ENCODE measurements at regions not wholly inside any gene's neighbourhood (a gene's known extent, or its start where the extent isn't known, plus 50 kb on each side); places are given as distances from the start of the nearest gene placed in this dataset.
"Not testable (repeated sequence)": the region's sequence is repeated elsewhere in the genome, so short reads cannot be mapped to it uniquely, and the experiment has no call there.

DNA sequence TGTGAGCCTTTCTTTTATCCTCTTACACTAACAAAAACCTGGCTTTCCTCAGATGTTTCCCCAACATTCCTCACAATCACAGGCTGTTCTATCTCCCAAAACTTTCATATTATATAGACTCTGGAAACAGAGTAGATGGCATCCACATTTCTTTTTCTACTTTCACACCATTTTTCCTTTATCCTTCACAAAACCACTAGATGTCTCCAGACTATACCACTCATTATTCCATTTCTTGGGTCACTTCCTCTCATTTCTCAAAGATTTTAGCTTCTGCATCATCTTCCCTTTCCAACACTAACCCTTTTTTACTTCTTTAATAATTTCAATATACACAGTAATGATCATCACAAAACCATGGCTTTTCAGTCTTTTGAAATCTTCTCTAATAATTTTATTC lies 286.0 kb upstream of the DEPDC1 start:
- DNase-seq (ENCODE audit: low read depth) = no peak

- no peak for DNase-seq (ENCODE audit: low read depth)
These were observed 288.4 kb upstream of the DEPDC1 start for GRCh38 chr1:68785328-68785727.

DNA sequence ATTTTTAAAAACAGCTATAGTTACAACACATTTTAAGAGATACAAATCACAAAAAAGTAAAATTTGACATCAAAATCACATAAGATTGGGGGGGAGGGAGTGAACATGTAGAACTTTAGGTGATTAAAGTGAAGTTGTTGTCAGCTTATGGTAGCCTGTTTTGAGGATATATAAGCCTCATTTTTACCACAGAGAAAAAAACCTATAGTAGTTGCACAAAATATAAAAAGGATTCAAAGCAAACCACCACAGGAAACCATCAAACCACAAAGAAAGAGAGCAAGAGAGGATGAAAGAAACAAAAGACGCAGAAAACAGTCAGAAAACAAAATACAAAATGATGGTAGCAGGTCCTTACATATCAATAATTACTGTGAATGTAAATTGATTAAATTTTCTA lies 291.9 kb upstream of the DEPDC1 start:
- no peak for DNase-seq (ENCODE audit: low read depth)

GRCh38 chr1:68791800-68792199 lies 294.9 kb upstream of the DEPDC1 start:
- DNase-seq (ENCODE audit: low read depth) = no peak

DNA sequence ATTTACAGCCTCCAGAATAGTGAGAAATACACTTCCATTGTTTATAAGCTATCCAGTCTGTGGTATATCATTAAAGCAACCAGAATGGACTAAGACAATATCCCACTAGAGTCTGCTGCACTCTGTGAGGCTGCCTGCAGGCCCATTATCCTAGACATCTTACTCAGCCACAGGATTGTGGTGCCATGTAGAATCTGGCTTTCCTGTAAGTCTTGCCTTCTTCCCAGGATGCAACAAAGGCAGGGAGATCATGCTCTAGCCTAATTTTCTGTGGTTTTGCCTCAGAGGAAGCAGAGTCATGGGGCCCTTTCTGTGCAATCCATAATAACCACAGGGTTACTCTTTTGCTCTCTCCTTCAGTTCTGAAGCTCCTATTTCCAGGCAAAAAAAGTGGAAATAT lies 299.1 kb upstream of the DEPDC1 start:
- DNase-seq (ENCODE audit: low read depth) = no peak

DNA sequence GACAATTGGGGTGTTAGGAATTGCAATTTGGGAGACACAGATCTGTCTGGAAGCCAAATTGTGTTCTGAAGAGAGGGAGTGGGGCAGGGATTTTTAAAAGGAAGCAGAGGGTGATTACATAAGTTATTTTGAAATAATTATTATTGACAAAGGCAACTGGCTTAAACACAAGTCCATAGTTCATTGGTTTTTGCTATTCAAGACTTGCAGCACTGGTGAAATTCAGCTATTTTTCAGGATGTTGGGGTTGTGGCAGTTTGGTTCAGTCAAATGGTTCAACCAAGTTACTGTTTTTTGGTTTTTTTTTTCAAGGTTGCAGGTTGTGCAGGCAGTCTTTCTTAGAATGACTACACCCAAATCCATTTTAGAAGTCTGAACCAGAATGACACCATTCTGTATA lies 300.0 kb upstream of the DEPDC1 start:
- no peak for DNase-seq (ENCODE audit: low read depth)

DNA sequence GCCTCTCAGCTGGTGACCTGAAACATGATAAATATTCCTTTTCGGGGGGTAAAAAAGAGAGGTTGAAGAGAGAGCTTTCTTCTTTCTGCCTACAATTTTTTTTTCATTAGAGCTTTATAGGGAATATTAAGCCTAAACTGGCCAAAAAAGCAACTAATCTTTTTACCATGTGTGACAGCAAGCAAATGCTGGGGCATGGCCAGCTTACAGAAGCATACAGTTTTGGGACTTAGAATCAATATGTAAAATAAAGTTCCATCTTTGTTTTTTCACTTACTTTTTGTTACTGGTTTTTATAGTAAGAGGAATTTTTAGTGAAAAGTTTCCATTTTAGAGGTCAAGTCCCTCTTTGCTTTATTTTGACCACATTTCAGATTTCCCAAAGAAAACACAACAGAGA lies 301.2 kb upstream of the DEPDC1 start:
- no peak for DNase-seq (ENCODE audit: low read depth)

DNA sequence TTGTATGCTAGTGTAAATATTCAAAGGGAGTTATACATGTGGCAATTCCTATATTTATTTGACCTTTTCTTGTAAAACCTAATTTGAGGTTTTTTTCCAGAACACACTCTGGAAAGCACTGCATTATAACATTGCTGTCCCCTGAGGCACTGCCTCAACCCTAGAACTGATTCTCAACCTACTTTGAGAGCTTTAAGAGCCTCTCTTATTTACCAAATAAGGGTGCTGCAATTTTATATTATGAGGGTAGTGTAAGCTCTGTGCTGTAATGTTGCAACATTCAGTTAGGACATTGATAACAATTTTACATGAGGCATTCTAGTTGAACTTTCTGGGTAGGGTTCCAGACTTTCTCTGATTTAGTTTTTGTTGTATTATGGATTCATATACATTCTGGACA lies 302.2 kb upstream of the DEPDC1 start:
- no peak for DNase-seq (ENCODE audit: low read depth)

GRCh38 chr1:68800182-68800581 lies 303.3 kb upstream of the DEPDC1 start:
- no peak for DNase-seq (ENCODE audit: low read depth)

GRCh38 chr1:68801440-68801839 lies 304.6 kb upstream of the DEPDC1 start:
- DNase-seq (ENCODE audit: low read depth) = no peak

DNA sequence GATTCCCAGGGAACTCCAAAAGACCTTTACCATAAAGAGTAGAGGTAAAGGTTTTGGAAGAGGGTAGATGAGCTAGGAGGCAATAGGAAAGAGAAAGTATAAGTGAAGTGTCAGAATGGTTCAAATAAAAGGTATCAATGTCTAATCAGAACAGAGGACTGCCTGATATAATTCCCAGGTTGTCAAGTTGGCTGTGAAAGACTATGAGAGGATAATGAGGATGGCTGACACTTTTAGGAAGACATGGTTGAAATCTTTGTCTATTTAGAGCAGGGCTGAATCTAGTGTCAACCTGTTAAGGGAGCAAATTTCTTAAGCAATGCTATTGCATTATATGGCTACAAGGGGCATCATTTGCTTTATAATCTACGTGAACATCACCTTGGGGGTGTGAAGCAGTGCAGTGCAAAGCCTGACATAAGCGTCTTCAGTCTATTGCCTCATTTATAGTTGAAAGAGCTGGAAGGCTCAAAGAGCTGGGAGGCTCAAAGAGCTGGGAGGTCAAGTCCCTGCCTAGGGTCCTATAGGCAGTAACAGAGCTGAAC lies 308.3 kb upstream of the DEPDC1 start:
- no peak for DNase-seq (ENCODE audit: low read depth)

- DNase-seq (ENCODE audit: low read depth) = no peak
These were observed 311.5 kb upstream of the DEPDC1 start for GRCh38 chr1:68808351-68808750.

GRCh38 chr1:68811806-68812205 lies 314.9 kb upstream of the DEPDC1 start:
- no peak for DNase-seq (ENCODE audit: low read depth)

GRCh38 chr1:68812333-68812732 lies 315.5 kb upstream of the DEPDC1 start:
- no peak for DNase-seq (ENCODE audit: low read depth)

DNA sequence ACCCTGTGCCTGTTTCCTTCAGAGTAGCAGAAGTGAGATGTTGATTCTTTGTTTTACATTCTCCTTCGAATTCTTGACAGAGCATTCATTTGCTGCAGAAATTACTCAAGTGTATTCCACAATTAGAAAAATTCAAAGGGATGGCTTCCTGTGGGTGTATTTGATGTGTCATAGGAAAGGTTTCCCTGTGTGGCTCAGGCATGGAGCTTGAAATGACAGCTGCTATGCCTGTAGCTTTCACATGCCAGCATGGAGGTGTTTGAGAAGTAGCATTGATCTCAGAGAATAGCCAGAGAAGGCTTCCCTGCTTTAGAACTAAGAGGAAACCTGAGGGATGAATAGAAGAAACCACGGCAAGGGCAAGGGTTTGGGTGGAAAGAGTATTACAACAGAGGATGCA lies 317.2 kb upstream of the DEPDC1 start:
- no peak for DNase-seq (ENCODE audit: low read depth)

GRCh38 chr1:68815632-68816031 lies 318.8 kb upstream of the DEPDC1 start:
- no peak for DNase-seq (ENCODE audit: low read depth)

GRCh38 chr1:68817505-68818210 lies 320.8 kb upstream of the DEPDC1 start:
- DNase-seq (ENCODE audit: low read depth) = not testable (repeated sequence)

- DNase-seq (ENCODE audit: low read depth) = no peak
These were observed 322.4 kb upstream of the DEPDC1 start for GRCh38 chr1:68819190-68819829.

DNA sequence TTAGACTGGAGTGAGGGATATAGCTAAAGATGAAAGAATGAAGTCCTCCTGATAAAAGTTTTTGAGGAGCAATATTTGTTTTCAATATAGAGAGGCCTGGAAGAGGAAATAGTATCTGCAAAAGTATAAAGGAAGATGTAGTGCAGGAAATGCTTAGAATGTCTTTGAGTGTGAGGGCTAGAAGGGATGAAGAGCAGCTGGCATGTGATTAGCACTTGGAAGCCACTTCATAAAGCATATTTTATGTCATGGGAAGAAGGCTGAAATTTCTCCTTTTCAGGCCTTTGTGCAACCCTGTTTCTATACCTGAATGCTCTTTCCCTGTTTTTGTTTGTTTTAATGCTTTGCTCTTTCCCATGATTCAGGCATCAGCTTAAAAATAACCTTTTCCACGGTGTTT lies 323.3 kb upstream of the DEPDC1 start:
- DNase-seq (ENCODE audit: low read depth) = no peak

- no peak for DNase-seq (ENCODE audit: low read depth)
These were observed 330.0 kb upstream of the DEPDC1 start for GRCh38 chr1:68826836-68827235.

GRCh38 chr1:68827261-68827660 lies 330.4 kb upstream of the DEPDC1 start:
- DNase-seq (ENCODE audit: low read depth) = no peak

GRCh38 chr1:68828013-68828412 lies 331.1 kb upstream of the DEPDC1 start:
- DNase-seq (ENCODE audit: low read depth) = no peak

GRCh38 chr1:68831281-68831680 lies 334.4 kb upstream of the DEPDC1 start:
- DNase-seq (ENCODE audit: low read depth) = no peak

DNA sequence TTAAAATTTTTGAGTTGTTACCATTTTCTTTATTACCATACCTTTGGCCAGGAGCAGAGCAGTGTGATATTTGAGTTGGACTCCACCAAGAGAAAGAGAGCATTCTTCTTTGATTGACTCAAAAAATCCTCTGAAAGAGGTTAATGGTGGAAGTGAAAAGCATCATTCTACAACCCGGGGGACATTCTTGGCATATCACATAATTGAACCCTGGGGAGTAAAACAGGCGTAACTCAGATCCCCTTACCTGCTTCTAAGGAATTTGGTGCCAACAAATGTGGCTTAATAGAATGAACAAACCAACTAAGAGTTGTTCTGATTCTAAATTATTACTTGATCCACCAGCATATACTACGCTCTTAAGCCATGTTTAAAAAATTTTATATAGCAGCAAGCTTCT lies 351.1 kb upstream of the DEPDC1 start:
- DNase-seq (ENCODE audit: low read depth) = no peak
